H9 (cell line): ENCODE measurements at regions not wholly inside any gene's neighbourhood (a gene's known extent, or its start where the extent isn't known, plus 50 kb on each side); places are given as distances from the start of the nearest gene placed in this dataset.

ENCODE experiments used
- DNase-seq: peaks from one replicate; pipeline ENCODE4 v3.0.0-alpha.2; 2017
- H2AFZ ChIP-seq: one replicate; pipeline ENCODE4 v1.6.1; 2013; ENCODE audit warnings: mild to moderate bottlenecking, low read length, control low read depth, moderate library complexity
- H2AK5ac ChIP-seq: 2 replicates; pipeline ENCODE4 v1.6.1; 2013; ENCODE audit warnings: low read length, control low read depth, mixed read lengths; ENCODE audit not compliant: insufficient read length
- H2BK120ac ChIP-seq: one replicate; pipeline ENCODE4 v1.6.1; 2013; ENCODE audit warnings: low read depth, mild to moderate bottlenecking, low read length, control low read depth, inconsistent platforms; ENCODE audit not compliant: poor library complexity, severe bottlenecking
- H2BK12ac ChIP-seq: 2 replicates; pipeline ENCODE4 v1.6.1; 2013; ENCODE audit warnings: low read length, control low read depth, mixed read lengths, low read depth; ENCODE audit not compliant: insufficient read length
- H2BK15ac ChIP-seq: 2 replicates; pipeline ENCODE4 v1.6.1; 2013; ENCODE audit warnings: low read depth, low read length, control low read depth
- H2BK20ac ChIP-seq: one replicate; pipeline ENCODE4 v1.6.1; 2013; ENCODE audit warnings: low read depth, mild to moderate bottlenecking, low read length, control low read depth, inconsistent platforms; ENCODE audit not compliant: poor library complexity, severe bottlenecking
- H2BK5ac ChIP-seq: 2 replicates; pipeline ENCODE4 v1.6.1; 2013; ENCODE audit warnings: low read length, control low read depth, mixed read lengths; ENCODE audit not compliant: insufficient read length
- H3K14ac ChIP-seq: 2 replicates; pipeline ENCODE4 v1.6.1; 2013; ENCODE audit warnings: low read length, control low read depth; ENCODE audit not compliant: insufficient read depth
- H3K18ac ChIP-seq: 2 replicates; pipeline ENCODE4 v1.6.1; 2013; ENCODE audit warnings: low read depth, mild to moderate bottlenecking, mixed read lengths, low read length, control low read depth; ENCODE audit not compliant: insufficient read length
- H3K23ac ChIP-seq: 2 replicates; pipeline ENCODE4 v1.6.1; 2013; ENCODE audit warnings: low read length, control low read depth, mixed read lengths, low read depth; ENCODE audit not compliant: insufficient read length
- H3K23me2 ChIP-seq: 2 replicates; pipeline ENCODE4 v1.6.1; 2013; ENCODE audit warnings: low read depth, mild to moderate bottlenecking, mixed read lengths, low read length, control low read depth; ENCODE audit not compliant: insufficient read length, poor library complexity, severe bottlenecking
- H3K27ac ChIP-seq: 2 replicates; pipeline ENCODE4 v1.5.1; 2013; ENCODE audit warnings: low read length, control low read depth, mixed read lengths, low read depth; ENCODE audit not compliant: insufficient read length
- H3K27me3 ChIP-seq: 2 replicates; pipeline ENCODE4 v1.6.1; 2013; ENCODE audit warnings: low read length, control low read depth, inconsistent platforms; ENCODE audit not compliant: insufficient read depth
- H3K4ac ChIP-seq: 2 replicates; pipeline ENCODE4 v1.6.1; 2013; ENCODE audit warnings: low read depth, mild to moderate bottlenecking, control low read depth, inconsistent platforms, low read length, moderate library complexity
- H3K4me1 ChIP-seq: 2 replicates; pipeline ENCODE4 v1.6.1; 2013; ENCODE audit warnings: low read length, control low read depth, inconsistent platforms; ENCODE audit not compliant: insufficient read depth
- H3K4me2 ChIP-seq: 2 replicates; pipeline ENCODE4 v1.6.1; 2013; ENCODE audit warnings: low read length, control low read depth, mixed read lengths; ENCODE audit not compliant: insufficient read length, insufficient read depth
- H3K56ac ChIP-seq: 2 replicates; pipeline ENCODE4 v1.6.1; 2013; ENCODE audit warnings: low read depth, mild to moderate bottlenecking, mixed read lengths, low read length, control low read depth; ENCODE audit not compliant: insufficient read length
- H3K79me1 ChIP-seq: 2 replicates; pipeline ENCODE4 v1.6.1; 2013; ENCODE audit warnings: low read depth, mild to moderate bottlenecking, moderate library complexity, low read length, control low read depth, inconsistent platforms; ENCODE audit not compliant: insufficient read depth, poor library complexity, severe bottlenecking
- H3K79me2 ChIP-seq: 2 replicates; pipeline ENCODE4 v1.6.1; 2013; ENCODE audit warnings: low read length, control low read depth, inconsistent platforms; ENCODE audit not compliant: insufficient read depth
- H3K9ac ChIP-seq: 2 replicates; pipeline ENCODE4 v1.6.1; 2013; ENCODE audit warnings: low read length, control low read depth, mixed read lengths; ENCODE audit not compliant: insufficient read length; ENCODE audit errors: extremely low read depth
- H3K9me3 ChIP-seq: one replicate; pipeline ENCODE4 v1.6.1; 2013; ENCODE audit warnings: low read depth, low read length, inconsistent platforms; ENCODE audit not compliant: control insufficient read depth
- H3T11ph ChIP-seq: one replicate; pipeline ENCODE4 v1.6.1; 2013; ENCODE audit warnings: mild to moderate bottlenecking, low read length, control low read depth, inconsistent platforms
- H4K20me1 ChIP-seq: one replicate; pipeline ENCODE4 v1.6.1; 2013; ENCODE audit not compliant: control insufficient read depth, insufficient read length, insufficient read depth
- H4K5ac ChIP-seq: 2 replicates; pipeline ENCODE4 v1.6.1; 2013; ENCODE audit warnings: low read depth, mild to moderate bottlenecking, mixed read lengths, low read length, control low read depth; ENCODE audit not compliant: insufficient read length
- H4K8ac ChIP-seq: replicated peaks from 2 replicates; pipeline ENCODE4 v1.6.1; 2013; ENCODE audit warnings: low read length, control low read depth, mixed read lengths, low read depth; ENCODE audit not compliant: insufficient read length
- H4K91ac ChIP-seq: 2 replicates; pipeline ENCODE4 v1.6.1; 2013; ENCODE audit warnings: low read depth, mild to moderate bottlenecking, moderate library complexity, mixed read lengths, low read length, control low read depth; ENCODE audit not compliant: insufficient read length
- H3K27ac Mint-ChIP-seq, 3 experiments: 2 replicates in 2 of 3; 3 replicates in 1 of 3; pipeline ENCODE4 v1.8.0; 2020 to 2021; ENCODE audit warnings: mixed read lengths in 3 of 3, mild to moderate bottlenecking in 1 of 3, moderate library complexity in 1 of 3
- H3K27me3 Mint-ChIP-seq: 2 replicates; pipeline ENCODE4 v1.8.0; 2021; ENCODE audit warnings: low read depth, mild to moderate bottlenecking, moderate library complexity, mixed read lengths
- H3K36me3 Mint-ChIP-seq, 3 experiments: 2 replicates in 2 of 3; 3 replicates in 1 of 3; pipeline ENCODE4 v1.8.0; 2020 to 2021; ENCODE audit warnings: low read depth in 3 of 3, mixed read lengths in 3 of 3; ENCODE audit not compliant: insufficient read depth in 1 of 3
- H3K4me1 Mint-ChIP-seq, 2 experiments: 2 replicates each; pipeline ENCODE4 v1.8.0; 2020; ENCODE audit warnings: mixed read lengths in 2 of 2
- H3K4me3 Mint-ChIP-seq, 2 experiments: 2 replicates in 1 of 2; 3 replicates in 1 of 2; pipeline ENCODE4 v1.8.0; 2020 to 2021; ENCODE audit warnings: mild to moderate bottlenecking in 2 of 2, mixed read lengths in 2 of 2, moderate library complexity in 1 of 2
- H3K9me3 Mint-ChIP-seq, 2 experiments: 2 replicates in 1 of 2; 3 replicates in 1 of 2; pipeline ENCODE4 v1.8.0; 2020; ENCODE audit warnings: mild to moderate bottlenecking in 2 of 2, mixed read lengths in 2 of 2, moderate library complexity in 1 of 2
- WGBS: extraction: QIAGEN DNeasy Blood & Tissue Kit; methylation state at CpG from one replicate; pipeline ENCODE4 v1.1.7; 2013; ENCODE audit warnings: missing lambda C conversion rate, low lambda C conversion rate, mixed read lengths; ENCODE audit not compliant: insufficient read length; ENCODE audit errors: extremely low coverage; 5-methylcytosine and 5-hydroxymethylcytosine counted together
- TF ChIP-seq, protein P1 (sequence below): fragments of 200-600 bp; sonication (generic); conservative IDR thresholded peaks from 3 replicates; pipeline ENCODE4 v1.8.0; 2021; ENCODE audit warnings: antibody characterized with exemption, mild to moderate bottlenecking

DNA sequence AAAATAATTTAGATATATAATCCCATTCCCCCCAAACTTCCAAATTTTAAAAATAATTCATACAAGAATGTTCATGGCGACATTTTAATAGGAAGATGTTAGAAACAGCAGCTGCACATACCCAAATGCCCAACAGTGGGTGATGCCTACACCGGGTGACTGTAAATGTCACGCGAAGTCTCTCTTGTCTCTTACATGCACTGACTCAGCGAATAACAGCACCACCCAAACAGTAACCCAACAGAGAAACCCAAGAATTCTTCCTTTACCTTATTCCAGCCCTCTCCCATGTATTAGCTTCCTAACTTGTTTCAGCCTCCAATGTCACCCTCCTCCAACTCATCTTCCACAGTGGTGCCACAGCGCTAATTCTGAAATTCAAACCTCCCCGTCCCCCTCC, 74.5 kb upstream of the E2F3 start:
- Histone ChIP-seq H3K9me3 (no peaks in the 10 kb centered on the region), H3T11ph (no peak overlapping the region), H3K27ac (no peak overlapping the region), H2BK20ac (no peak overlapping the region), H3K56ac (no peak overlapping the region), H3K79me2 (no peaks in the 10 kb centered on the region), H4K8ac (no peak overlapping the region), H3K79me1 (no peaks in the 10 kb centered on the region), H3K4me2 (no peak overlapping the region), H2AFZ (no peak overlapping the region), H3K23ac (no peak overlapping the region), H2BK5ac (no peak overlapping the region), H3K14ac (no peak overlapping the region), H3K4ac (no peak overlapping the region), H2BK120ac (no peak overlapping the region), H2BK12ac (no peak overlapping the region), H4K91ac (no peak overlapping the region), H3K4me1 (peaks cover 6% of the 10 kb centered on the region; the same call in 1 of the 2 replicates), H3K9ac (no peak overlapping the region), H3K23me2 (no peaks in the 10 kb centered on the region), H4K20me1 (no peaks in the 10 kb centered on the region), H3K18ac (no peak overlapping the region), H2AK5ac (no peak overlapping the region), H4K5ac (no peak overlapping the region), H3K27me3 (no peaks in the 10 kb centered on the region), H2BK15ac (no peak overlapping the region)
- no peaks in the 10 kb centered on the region for H3K36me3 Mint-ChIP-seq
- WGBS = no CpG with 5 or more reads among the region's 7 CpGs
- DNase-seq = no peak
- TF ChIP-seq, protein P1, sequence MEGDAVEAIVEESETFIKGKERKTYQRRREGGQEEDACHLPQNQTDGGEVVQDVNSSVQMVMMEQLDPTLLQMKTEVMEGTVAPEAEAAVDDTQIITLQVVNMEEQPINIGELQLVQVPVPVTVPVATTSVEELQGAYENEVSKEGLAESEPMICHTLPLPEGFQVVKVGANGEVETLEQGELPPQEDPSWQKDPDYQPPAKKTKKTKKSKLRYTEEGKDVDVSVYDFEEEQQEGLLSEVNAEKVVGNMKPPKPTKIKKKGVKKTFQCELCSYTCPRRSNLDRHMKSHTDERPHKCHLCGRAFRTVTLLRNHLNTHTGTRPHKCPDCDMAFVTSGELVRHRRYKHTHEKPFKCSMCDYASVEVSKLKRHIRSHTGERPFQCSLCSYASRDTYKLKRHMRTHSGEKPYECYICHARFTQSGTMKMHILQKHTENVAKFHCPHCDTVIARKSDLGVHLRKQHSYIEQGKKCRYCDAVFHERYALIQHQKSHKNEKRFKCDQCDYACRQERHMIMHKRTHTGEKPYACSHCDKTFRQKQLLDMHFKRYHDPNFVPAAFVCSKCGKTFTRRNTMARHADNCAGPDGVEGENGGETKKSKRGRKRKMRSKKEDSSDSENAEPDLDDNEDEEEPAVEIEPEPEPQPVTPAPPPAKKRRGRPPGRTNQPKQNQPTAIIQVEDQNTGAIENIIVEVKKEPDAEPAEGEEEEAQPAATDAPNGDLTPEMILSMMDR = no peak
- peaks cover 9 to 10% of the 10 kb centered on the region in 2 experiments for H3K4me1 Mint-ChIP-seq
- H3K27ac Mint-ChIP-seq = no peak overlapping the region
- H3K27me3 Mint-ChIP-seq = no peaks in the 10 kb centered on the region
- no peaks in the 10 kb centered on the region for H3K9me3 Mint-ChIP-seq
- H3K4me3 Mint-ChIP-seq = no peak overlapping the region
